Neuronal stem cell (in vitro differentiated cells): ENCODE measurements at regions not wholly inside any gene's neighbourhood (a gene's known extent, or its start where the extent isn't known, plus 50 kb on each side); places are given as distances from the start of the nearest gene placed in this dataset.

Experiments used
- DNase-seq: peaks from one replicate; pipeline ENCODE4 v3.0.0-alpha.2; 2013; ENCODE audit warnings: low spot score
- H2AFZ ChIP-seq: one replicate; pipeline ENCODE4 v1.6.1; 2013; ENCODE audit warnings: mild to moderate bottlenecking, low read length, inconsistent platforms
- H2AK5ac ChIP-seq: 2 replicates; pipeline ENCODE4 v1.6.1; 2013; ENCODE audit warnings: low read depth, mild to moderate bottlenecking, inconsistent platforms, low read length, moderate library complexity, mixed read lengths
- H2BK120ac ChIP-seq: 2 replicates; pipeline ENCODE4 v1.6.1; 2013; ENCODE audit warnings: low read depth, mild to moderate bottlenecking, inconsistent platforms, low read length, moderate library complexity, mixed read lengths
- H2BK12ac ChIP-seq: one replicate; pipeline ENCODE4 v1.6.1; 2013; ENCODE audit warnings: low read length, inconsistent platforms
- H2BK15ac ChIP-seq: 2 replicates; pipeline ENCODE4 v1.6.1; 2013; ENCODE audit warnings: mild to moderate bottlenecking, low read length, inconsistent platforms, mixed read lengths
- H2BK5ac ChIP-seq: one replicate; pipeline ENCODE4 v1.6.1; 2013; ENCODE audit warnings: inconsistent platforms, mild to moderate bottlenecking, low read length, moderate library complexity
- H3K14ac ChIP-seq: one replicate; pipeline ENCODE4 v1.6.1; 2013; ENCODE audit warnings: low read length, inconsistent platforms
- H3K18ac ChIP-seq: 2 replicates; pipeline ENCODE4 v1.6.1; 2013; ENCODE audit warnings: low read length, inconsistent platforms
- H3K23ac ChIP-seq: 2 replicates; pipeline ENCODE4 v1.6.1; 2013; ENCODE audit warnings: low read depth, mild to moderate bottlenecking, mixed read lengths, low read length, inconsistent platforms; ENCODE audit not compliant: poor library complexity
- H3K27ac ChIP-seq: replicated peaks from 3 replicates; pipeline ENCODE4 v1.5.1; 2013; ENCODE audit warnings: low read length, inconsistent platforms
- H3K27me3 ChIP-seq, 3 experiments: 2 replicates each; pipeline ENCODE4 v1.6.1; 2013; ENCODE audit warnings: low read length in 3 of 3, mild to moderate bottlenecking in 2 of 3, inconsistent platforms in 1 of 3, low read depth in 1 of 3, mixed read lengths in 1 of 3, moderate library complexity in 1 of 3; ENCODE audit not compliant: control insufficient read depth in 3 of 3, insufficient read depth in 3 of 3
- H3K36me3 ChIP-seq, 2 donors: replicated peaks in 1 of 2; 2 replicates each; pipeline ENCODE4 v1.6.1; 2013; ENCODE audit warnings: low read length in 2 of 2; ENCODE audit not compliant: control insufficient read depth in 2 of 2, insufficient read depth in 2 of 2
- H3K4ac ChIP-seq: 2 replicates; pipeline ENCODE4 v1.6.1; 2013; ENCODE audit warnings: inconsistent platforms, mild to moderate bottlenecking, low read length, moderate library complexity
- H3K4me1 ChIP-seq, 2 donors: 1 replicate in 1 of 2; 2 replicates in 1 of 2; pipeline ENCODE4 v1.6.1; 2013; ENCODE audit warnings: low read length in 2 of 2, low read depth in 1 of 2; ENCODE audit not compliant: control insufficient read depth in 2 of 2, insufficient read depth in 1 of 2
- H3K4me2 ChIP-seq: one replicate; pipeline ENCODE4 v1.6.1; 2013; ENCODE audit warnings: mild to moderate bottlenecking, low read length, inconsistent platforms; ENCODE audit not compliant: insufficient read depth, poor library complexity, severe bottlenecking
- H3K4me3 ChIP-seq, 2 donors: 2 replicates each; pipeline ENCODE4 v1.5.1; 2013; ENCODE audit warnings: low read length in 2 of 2, mild to moderate bottlenecking in 2 of 2, inconsistent platforms in 1 of 2, moderate library complexity in 1 of 2
- H3K79me1 ChIP-seq: one replicate; pipeline ENCODE4 v1.6.1; 2013; ENCODE audit warnings: low read depth, mild to moderate bottlenecking, inconsistent platforms, low read length, moderate library complexity
- H3K9ac ChIP-seq: one replicate; pipeline ENCODE4 v1.6.1; 2013; ENCODE audit warnings: mild to moderate bottlenecking, low read depth, low read length, inconsistent platforms; ENCODE audit not compliant: poor library complexity
- H3K9me3 ChIP-seq, 2 donors: replicated peaks in 1 of 2; 2 replicates each; pipeline versions ENCODE3 to v1.6.1; 2013; ENCODE audit warnings: low read length in 2 of 2, mild to moderate bottlenecking in 2 of 2, inconsistent platforms in 1 of 2, low read depth in 1 of 2, mixed read lengths in 1 of 2, moderate library complexity in 1 of 2; ENCODE audit not compliant: control insufficient read depth in 2 of 2, insufficient read depth in 1 of 2
- H4K8ac ChIP-seq: one replicate; pipeline ENCODE4 v1.6.1; 2013; ENCODE audit warnings: low read depth, mild to moderate bottlenecking, inconsistent platforms, low read length, moderate library complexity
- H4K91ac ChIP-seq: one replicate; pipeline ENCODE4 v1.6.1; 2013; ENCODE audit warnings: low read length, low read depth, mild to moderate bottlenecking, inconsistent platforms; ENCODE audit not compliant: poor library complexity
- WGBS, 2 donors: extraction: QIAGEN DNeasy Blood & Tissue Kit; methylation state at CpG; one replicate each; pipeline ENCODE4 v1.1.7; 2013; ENCODE audit warnings: missing lambda C conversion rate in 2 of 2, mixed read lengths in 1 of 2; ENCODE audit not compliant: insufficient read length in 2 of 2, insufficient replicate concordance in 1 of 2; ENCODE audit errors: extremely low coverage in 2 of 2; 5-methylcytosine and 5-hydroxymethylcytosine counted together

DNA sequence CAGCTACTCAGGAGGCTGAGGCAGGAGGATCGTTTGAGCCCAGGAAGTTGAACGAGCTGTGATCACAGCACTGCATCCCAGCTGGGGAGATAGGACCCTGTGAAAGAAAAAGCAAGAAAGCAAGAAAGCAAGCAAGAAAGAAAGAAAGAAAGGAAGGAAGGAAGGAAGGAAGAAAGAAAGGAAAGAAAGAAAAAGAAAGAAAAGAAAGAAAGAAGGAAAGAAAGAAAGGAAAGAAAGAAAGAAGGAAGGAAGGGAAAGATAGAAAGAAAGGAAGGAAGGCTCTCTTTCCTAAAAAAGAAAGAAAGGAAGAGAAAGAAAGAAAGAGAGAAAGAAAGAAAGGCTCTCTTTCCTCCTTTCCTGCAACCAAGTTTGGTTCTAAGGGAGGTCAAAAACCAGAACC lies 380.3 kb downstream of the PCNX1 start:
- Histone ChIP-seq H2BK5ac (no peak overlapping the region), H3K4ac (no peak overlapping the region), H3K9me3 (peaks cover 4 to 6% of the 10 kb centered on the region in 2 donors), H3K9ac (no peak overlapping the region), H3K23ac (no peak overlapping the region), H3K4me1 (peaks cover 0 to 2% of the 10 kb centered on the region in 2 donors), H3K4me3 (no peak overlapping the region), H2BK12ac (no peak overlapping the region), H3K79me1 (no peaks in the 10 kb centered on the region), H3K36me3 (no peaks in the 10 kb centered on the region), H3K27ac (no peak overlapping the region), H3K14ac (no peak overlapping the region), H4K8ac (no peak overlapping the region), H2BK15ac (no peak overlapping the region), H2AFZ (no peak overlapping the region), H2BK120ac (no peak overlapping the region), H3K4me2 (no peak overlapping the region), H3K18ac (no peak overlapping the region), H4K91ac (no peak overlapping the region), H3K27me3 (no peaks in the 10 kb centered on the region), H2AK5ac (no peak overlapping the region)
- no CpG with 5 or more reads among the region's 2 CpGs for WGBS, 2 donors
- DNase-seq: no peak

DNA sequence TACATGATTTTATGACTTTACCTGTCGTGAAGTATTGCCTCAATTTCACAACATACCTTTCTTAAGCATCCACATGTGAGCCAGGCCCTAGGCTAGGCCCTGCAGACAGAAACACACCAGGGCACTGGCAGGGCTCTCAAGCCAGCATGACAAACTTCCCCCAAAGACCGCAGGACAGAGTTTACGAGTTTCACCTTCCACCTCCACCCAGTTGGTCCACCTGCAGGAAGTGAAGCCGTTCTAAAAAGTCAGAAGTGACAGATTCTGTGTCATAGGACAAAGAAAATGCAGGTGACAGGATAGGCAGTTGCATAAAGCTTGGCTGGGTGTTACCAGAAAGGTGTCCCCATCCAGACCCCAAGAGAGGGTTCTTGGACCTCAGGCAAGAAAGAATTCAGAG lies 382.3 kb downstream of the PCNX1 start:
- Histone ChIP-seq H2BK5ac (no peak overlapping the region), H3K18ac (no peak overlapping the region), H3K4me2 (no peak overlapping the region), H3K4me3 (no peak overlapping the region), H4K8ac (no peak overlapping the region), H3K9me3 (peaks cover 4 to 6% of the 10 kb centered on the region in 2 donors), H3K27ac (no peak overlapping the region), H2AFZ (no peak overlapping the region), H3K9ac (no peak overlapping the region), H3K4me1 (peaks cover 0 to 2% of the 10 kb centered on the region in 2 donors), H2AK5ac (no peak overlapping the region), H3K14ac (no peak overlapping the region), H2BK12ac (no peak overlapping the region), H3K27me3 (no peaks in the 10 kb centered on the region), H3K23ac (no peak overlapping the region), H2BK15ac (no peak overlapping the region), H3K79me1 (no peaks in the 10 kb centered on the region), H3K36me3 (no peaks in the 10 kb centered on the region), H2BK120ac (no peak overlapping the region), H3K4ac (no peak overlapping the region), H4K91ac (no peak overlapping the region)
- no peak for DNase-seq
- WGBS, 2 donors: no CpG with 5 or more reads among the region's 4 CpGs

- H3K27me3 ChIP-seq: no peaks in the 10 kb centered on the region
- peaks cover 0 to 2% of the 10 kb centered on the region in 2 donors for H3K4me1 ChIP-seq
- no peak overlapping the region for H2AFZ ChIP-seq
- no peak overlapping the region for H3K14ac ChIP-seq
- H3K79me1 ChIP-seq: no peaks in the 10 kb centered on the region
- H2BK5ac ChIP-seq: no peak overlapping the region
- no peak overlapping the region for H3K4me2 ChIP-seq
- H4K91ac ChIP-seq: no peak overlapping the region
- H2BK12ac ChIP-seq: no peak overlapping the region
- H2BK15ac ChIP-seq: no peak overlapping the region
- no peak for DNase-seq
- H3K9me3 ChIP-seq: peaks cover under 1 to 2% of the 10 kb centered on the region in 2 donors
- H2BK120ac ChIP-seq: no peak overlapping the region
- H3K23ac ChIP-seq: no peak overlapping the region
- H3K18ac ChIP-seq: no peak overlapping the region
- no peak overlapping the region for H3K9ac ChIP-seq
- no peaks in the 10 kb centered on the region for H3K36me3 ChIP-seq
- no peak overlapping the region for H2AK5ac ChIP-seq
- H3K4me3 ChIP-seq: no peak overlapping the region
- no CpG with 5 or more reads among the region's 6 CpGs for WGBS, 2 donors
- H3K27ac ChIP-seq: no peak overlapping the region
- no peak overlapping the region for H4K8ac ChIP-seq
- no peak overlapping the region for H3K4ac ChIP-seq
These were observed 383.0 kb downstream of the PCNX1 start for GRCh38 chr14:71290301-71290700.

DNA sequence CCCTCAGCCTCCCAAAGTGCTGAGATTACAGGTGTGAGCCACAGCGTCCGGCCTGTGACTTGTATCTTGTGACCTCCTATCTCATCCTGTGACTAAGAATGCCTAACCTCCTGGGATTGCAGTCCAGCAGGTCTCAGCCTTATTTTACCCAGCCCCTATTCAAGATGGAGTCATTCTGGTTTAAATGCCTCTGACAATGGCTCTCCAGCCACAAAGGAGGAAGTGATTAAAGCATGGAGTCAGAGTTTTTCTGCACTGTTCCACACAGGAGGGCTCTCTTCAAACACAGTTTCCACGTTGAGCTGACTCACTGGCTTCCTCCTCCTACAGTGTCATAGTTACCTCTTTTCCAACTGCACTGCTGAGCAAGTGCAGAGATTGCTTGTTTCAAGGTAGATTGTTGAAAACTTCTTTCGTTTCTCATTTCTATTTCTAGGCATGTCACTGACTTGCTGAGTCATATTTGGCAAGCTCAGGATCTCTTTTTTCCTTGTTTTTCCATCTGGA lies 383.8 kb downstream of the PCNX1 start:
- no peak for DNase-seq
- Histone ChIP-seq H3K27ac (no peak overlapping the region), H3K14ac (no peak overlapping the region)

More for the DNA sequence above, 383.8 kb downstream of the PCNX1 start:
- Histone ChIP-seq H3K23ac (no peak overlapping the region), H3K18ac (no peak overlapping the region), H2BK120ac (no peak overlapping the region), H2BK15ac (no peak overlapping the region), H3K9ac (no peak overlapping the region), H3K4ac (no peak overlapping the region), H4K8ac (no peak overlapping the region), H3K79me1 (no peaks in the 10 kb centered on the region), H3K4me3 (no peak overlapping the region), H2BK5ac (no peak overlapping the region), H3K9me3 (no peaks in the 10 kb centered on the region), H2AFZ (peak overlapping the region; percentile 79), H2BK12ac (no peak overlapping the region), H3K4me2 (no peak overlapping the region), H3K4me1 (peaks cover 0 to 2% of the 10 kb centered on the region in 2 donors), H2AK5ac (no peak overlapping the region), H3K27me3 (no peaks in the 10 kb centered on the region), H4K91ac (no peak overlapping the region), H3K36me3 (no peaks in the 10 kb centered on the region)
- WGBS, 2 donors: no CpG with 5 or more reads among the region's 4 CpGs
